EH (cell line): ENCODE measurements at regions not wholly inside any gene's neighbourhood (a gene's known extent, or its start where the extent isn't known, plus 50 kb on each side); places are given as distances from the start of the nearest gene placed in this dataset.
"Not testable (repeated sequence)": the region's sequence is repeated elsewhere in the genome, so short reads cannot be mapped to it uniquely, and the experiment has no call there.

Experiments
- DNase-seq: peaks from one replicate; pipeline ENCODE4 v3.0.0-alpha.2; 2015; ENCODE audit warnings: low read depth

- DNase-seq, result no peak
These were observed 112.1 kb downstream of the CENPF start for GRCh38 chr1:214715126-214715525.

GRCh38 chr1:214717351-214717750, 114.4 kb downstream of the CENPF start:
- no peak for DNase-seq

GRCh38 chr1:214718724-214719123, 115.7 kb downstream of the CENPF start:
- DNase-seq, result no peak

- DNase-seq, result no peak
These were observed 116.2 kb downstream of the CENPF start for GRCh38 chr1:214719207-214719606.

GRCh38 chr1:214720561-214720960, 117.6 kb downstream of the CENPF start:
- DNase-seq, result no peak

GRCh38 chr1:214727274-214727673, 124.3 kb downstream of the CENPF start:
- DNase-seq, result no peak

- no peak for DNase-seq
These were observed 136.7 kb downstream of the CENPF start for GRCh38 chr1:214739621-214740238.

- DNase-seq, result no peak
These were observed 137.5 kb downstream of the CENPF start for GRCh38 chr1:214740471-214740870.

GRCh38 chr1:214747050-214747635, 144.1 kb downstream of the CENPF start:
- no peak for DNase-seq

- no peak for DNase-seq
These were observed 150.3 kb downstream of the CENPF start for GRCh38 chr1:214753236-214753852.

- no peak for DNase-seq
These were observed 158.0 kb downstream of the CENPF start for GRCh38 chr1:214761030-214761429.

- no peak for DNase-seq
These were observed 159.9 kb downstream of the CENPF start for GRCh38 chr1:214762902-214763301.

GRCh38 chr1:214764502-214764901, 161.5 kb downstream of the CENPF start:
- no peak for DNase-seq

- no peak for DNase-seq
These were observed 164.2 kb downstream of the CENPF start for GRCh38 chr1:214767221-214767620.

- DNase-seq, result not testable (repeated sequence)
These were observed 166.7 kb downstream of the CENPF start for GRCh38 chr1:214769666-214770065.

- no peak for DNase-seq
These were observed 174.4 kb downstream of the CENPF start for GRCh38 chr1:214777364-214777763.

- peak; percentile 63 for DNase-seq
These were observed 189.0 kb downstream of the CENPF start for GRCh38 chr1:214791961-214792360.

- no peak for DNase-seq
These were observed 189.7 kb downstream of the CENPF start for GRCh38 chr1:214792527-214793186.

GRCh38 chr1:214793708-214794107, 190.7 kb downstream of the CENPF start:
- no peak for DNase-seq

GRCh38 chr1:214801191-214801590, 198.2 kb downstream of the CENPF start:
- peak; percentile 47 for DNase-seq

- DNase-seq, result peak; percentile 68
These were observed 206.0 kb downstream of the CENPF start for GRCh38 chr1:214808845-214809460.

GRCh38 chr1:214816603-214817002, 213.6 kb downstream of the CENPF start:
- no peak for DNase-seq
